GM12878 (cell line): ENCODE measurements at regions not wholly inside any gene's neighbourhood (a gene's known extent, or its start where the extent isn't known, plus 50 kb on each side); places are given as distances from the start of the nearest gene placed in this dataset.

Experiments used
- CTCF ChIP-seq, 3 experiments: IDR thresholded peaks in 2 of 3; conservative IDR thresholded peaks in 1 of 3; 2 replicates each; pipeline ENCODE4 v1.5.1; 2011; ENCODE audit warnings: low read depth in 3 of 3, low read length in 3 of 3, mild to moderate bottlenecking in 3 of 3, control low read depth in 2 of 3, moderate library complexity in 2 of 3, inconsistent platforms in 1 of 3, mixed read lengths in 1 of 3; ENCODE audit not compliant: control insufficient read depth in 2 of 3, insufficient read depth in 1 of 3; ENCODE audit errors: extremely low read depth in 1 of 3
- DPF2 ChIP-seq: fragments of 450-650 bp; IDR thresholded peaks from 2 replicates; pipeline ENCODE4 v1.6.1; 2017; ENCODE audit warnings: mild to moderate bottlenecking
- HSF1 ChIP-seq: fragments of 150-350 bp; IDR thresholded peaks from 2 replicates; pipeline ENCODE4 v1.6.1; 2014; ENCODE audit warnings: mild to moderate bottlenecking, low read depth, low read length
- JUNB ChIP-seq: IDR thresholded peaks from 2 replicates; pipeline ENCODE4 v1.6.1; 2016; ENCODE audit warnings: antibody characterized with exemption, mild to moderate bottlenecking
- KAT2A ChIP-seq: conservative IDR thresholded peaks from 2 replicates; pipeline ENCODE4 v1.6.1; 2011; ENCODE audit warnings: low read depth, low read length; ENCODE audit not compliant: control insufficient read depth
- MAX ChIP-seq: IDR thresholded peaks from 2 replicates; pipeline ENCODE4 v1.6.1; 2012; ENCODE audit warnings: low read depth, low read length, improper control_type of control experiment
- POLR2A ChIP-seq: IDR thresholded peaks from 2 replicates; pipeline ENCODE4 v1.6.1; 2011; ENCODE audit warnings: low read depth, mild to moderate bottlenecking, low read length
- POLR2AphosphoS2 ChIP-seq: IDR thresholded peaks from 2 replicates; pipeline ENCODE4 v1.6.1; 2011; ENCODE audit warnings: low read depth, mild to moderate bottlenecking, low read length, improper control_type of control experiment, moderate library complexity
- SREBF2 ChIP-seq: IDR thresholded peaks from 2 replicates; pipeline ENCODE4 v1.6.1; 2012; ENCODE audit warnings: mild to moderate bottlenecking, low read length
- STAT3 ChIP-seq: IDR thresholded peaks from 2 replicates; pipeline ENCODE4 v1.6.1; 2011; ENCODE audit warnings: low read depth, low read length, improper control_type of control experiment
- WRNIP1 ChIP-seq: IDR thresholded peaks from 2 replicates; pipeline ENCODE4 v1.6.1; 2011; ENCODE audit warnings: low read depth, low read length, improper control_type of control experiment, borderline replicate concordance
- ZBTB40 ChIP-seq: fragments of 450-650 bp; IDR thresholded peaks from 2 replicates; pipeline ENCODE4 v1.6.1; 2016; ENCODE audit warnings: mild to moderate bottlenecking, moderate library complexity, borderline replicate concordance

- TF ChIP-seq ZBTB40 (no peak), JUNB (no peak), CTCF (IDR thresholded peaks at IDR 0.05 in 2 of 3, conservative IDR thresholded peaks at IDR 0.05 in 1 of 3; ENCODE audit: control insufficient read depth in 2 of 3, extremely low read depth in 1 of 3, insufficient read depth in 1 of 3, low read depth in 3 of 3, low read length in 3 of 3) (no peak), KAT2A (no peak), MAX (no peak), POLR2A (no peak), POLR2AphosphoS2 (no peak), DPF2 (no peak), STAT3 (no peak), SREBF2 (no peak), WRNIP1 (no peak), HSF1 (no peak)
- TF ChIP-seq, all 136 proteins: peak for 0
Measured at GRCh38 chr11:87739766-87740165, 435.5 kb downstream of the RAB38 start (continued).
